HG03097 (cell line): ENCODE measurements at regions not wholly inside any gene's neighbourhood (a gene's known extent, or its start where the extent isn't known, plus 50 kb on each side); places are given as distances from the start of the nearest gene placed in this dataset.
"Not testable (repeated sequence)": the region's sequence is repeated elsewhere in the genome, so short reads cannot be mapped to it uniquely, and the experiment has no call there.

Source experiments
- ATAC-seq: cut with Tn5 transposase; IDR thresholded peaks from one replicate; pipeline ENCODE4 v1.9.1; 2021; ENCODE audit not compliant: unreplicated experiment, low FRiP score

DNA sequence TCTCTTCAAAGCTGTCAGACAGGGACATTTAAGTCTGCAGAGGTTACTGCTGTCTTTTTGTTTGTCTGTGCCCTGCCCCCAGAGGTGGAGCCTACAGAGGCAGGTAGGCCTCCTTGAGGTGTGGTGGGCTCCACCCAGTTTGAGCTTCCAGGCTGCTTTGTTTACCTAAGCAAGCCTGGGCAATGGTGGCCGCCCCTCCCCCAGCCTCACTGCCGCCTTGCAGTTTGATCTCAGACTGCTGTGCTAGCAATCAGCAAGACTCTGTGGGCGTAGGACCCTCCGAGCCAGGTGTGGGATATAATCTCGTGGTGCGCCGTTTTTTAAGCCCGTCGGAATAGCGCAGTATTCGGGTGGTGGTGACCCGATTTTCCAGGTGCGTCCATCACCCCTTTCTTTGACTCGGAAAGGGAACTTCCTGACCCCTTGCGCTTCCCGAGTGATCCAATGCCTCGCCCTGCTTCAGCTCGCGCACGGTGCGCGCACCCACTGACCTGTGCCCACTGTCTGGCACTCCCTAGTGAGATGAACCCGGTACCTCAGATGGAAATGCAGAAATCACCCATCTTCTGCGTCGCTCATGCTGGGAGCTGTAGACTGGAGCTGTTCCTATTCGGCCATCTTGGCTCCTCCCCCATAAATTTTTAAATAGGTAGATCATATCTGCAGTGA lies 785.1 kb downstream of the TDRD15 start:
- not testable (repeated sequence) for ATAC-seq

DNA sequence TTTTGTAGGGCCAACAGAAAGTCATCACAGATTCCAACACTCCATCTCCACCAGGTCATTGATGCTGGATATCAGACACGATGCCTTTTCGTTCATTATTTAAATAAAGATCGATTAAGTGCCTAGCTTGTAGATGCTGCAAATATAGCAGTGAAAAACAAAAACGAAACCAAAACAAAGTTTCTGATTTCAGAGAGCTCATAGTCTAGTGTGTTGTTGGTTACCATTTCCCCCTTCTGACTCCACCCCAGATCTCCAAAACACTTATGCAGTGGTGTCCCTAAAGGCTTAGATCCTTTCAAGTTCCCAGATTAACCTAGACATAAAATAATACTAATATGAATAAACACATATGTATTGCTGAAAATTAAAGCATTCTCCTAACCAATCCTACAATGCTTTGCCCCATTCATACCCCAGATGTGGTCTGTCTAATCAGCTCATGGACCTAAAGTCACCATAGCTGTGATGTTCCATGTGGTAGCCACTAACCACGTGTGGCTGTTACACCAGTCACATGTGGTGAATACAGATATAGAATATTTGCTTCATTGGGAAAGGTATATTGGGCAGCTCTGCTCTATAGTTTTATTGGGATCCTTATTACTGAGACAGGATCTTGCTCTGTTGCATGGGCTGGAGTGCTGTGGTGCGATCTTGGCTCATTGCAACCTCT lies 787.2 kb downstream of the TDRD15 start:
- no peak for ATAC-seq

DNA sequence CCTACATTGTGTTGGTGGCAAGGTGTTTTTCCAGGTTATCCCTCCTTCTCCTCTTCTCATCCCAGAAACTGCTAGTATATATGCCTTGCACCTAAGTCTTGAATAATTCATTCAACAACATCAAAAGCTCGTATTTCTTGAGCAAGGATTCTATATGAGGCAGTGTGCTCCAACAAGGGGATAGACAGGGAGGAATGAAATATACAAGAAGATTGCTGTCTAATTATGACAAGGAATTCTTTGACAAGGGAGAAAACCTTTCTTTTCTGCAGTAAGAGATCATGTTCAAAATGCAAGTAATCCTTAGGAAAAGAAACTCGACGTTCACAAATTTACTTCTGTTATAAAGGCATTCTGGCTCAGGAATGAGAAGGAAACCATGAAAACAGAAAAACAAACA lies 788.6 kb downstream of the TDRD15 start:
- ATAC-seq, result no peak

DNA sequence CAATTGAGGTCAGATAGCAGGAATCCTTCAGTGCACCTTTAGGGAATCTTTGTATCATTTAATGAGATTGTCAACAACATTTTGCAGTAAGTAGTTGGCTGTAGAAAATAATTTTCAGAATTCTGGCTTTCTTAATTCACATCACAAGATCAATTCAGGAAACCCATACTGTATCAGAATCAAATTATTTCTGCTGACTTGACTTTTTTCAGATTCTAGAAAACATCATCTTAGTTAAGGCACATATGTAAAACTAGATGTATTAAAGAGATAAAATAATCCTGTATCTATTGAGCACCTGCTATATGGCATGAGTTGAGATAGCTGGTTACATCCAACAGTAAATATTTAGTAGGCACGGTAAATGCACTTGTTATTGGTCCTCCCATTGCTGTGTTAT lies 791.4 kb downstream of the TDRD15 start:
- no peak for ATAC-seq

DNA sequence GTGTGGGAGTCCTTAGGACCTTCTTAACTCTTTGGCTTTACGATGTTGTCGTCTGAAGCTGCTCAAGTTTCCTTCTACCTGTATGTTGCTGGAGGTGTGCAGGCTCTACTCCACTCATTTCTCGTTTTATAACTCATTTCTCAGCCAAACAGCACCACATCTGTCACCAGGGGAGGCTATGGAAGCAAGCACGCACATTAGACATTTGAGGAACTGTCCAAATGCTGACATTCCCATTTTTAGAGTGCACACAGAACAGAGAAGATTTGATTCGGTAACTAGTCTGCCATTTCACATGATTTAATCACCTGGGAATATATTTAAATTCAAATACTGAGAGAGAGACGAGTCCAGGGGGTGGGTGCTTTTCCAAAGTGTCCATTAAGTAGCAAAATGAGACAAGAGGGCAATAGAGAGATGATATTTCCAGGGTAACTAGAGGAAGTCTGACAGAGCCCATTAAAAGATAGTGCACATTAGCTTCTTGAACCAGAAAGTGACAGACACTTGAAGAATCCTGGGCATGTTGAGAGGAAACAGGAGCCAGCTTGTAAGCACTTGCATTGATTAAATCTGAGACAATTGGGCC lies 793.3 kb downstream of the TDRD15 start:
- ATAC-seq, result no peak

DNA sequence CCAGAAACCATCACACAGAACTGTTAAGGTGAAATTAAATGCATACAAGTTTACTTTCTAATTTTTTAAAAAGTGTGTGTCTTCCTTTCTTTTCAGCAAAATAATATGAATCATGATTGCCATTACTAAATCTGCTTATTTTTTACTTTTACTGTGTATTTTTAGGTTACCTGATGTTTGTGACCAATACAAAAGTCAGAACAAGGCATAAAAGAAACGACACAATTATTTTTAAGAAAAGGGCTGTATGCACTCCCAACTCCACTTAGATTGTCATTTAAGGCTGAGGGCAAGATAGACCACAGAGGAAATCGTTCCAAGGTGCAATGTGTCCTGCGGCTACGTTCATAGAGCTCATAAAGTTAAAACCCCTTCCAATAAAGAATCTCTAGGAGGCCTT lies 797.0 kb downstream of the TDRD15 start:
- ATAC-seq, result no peak

DNA sequence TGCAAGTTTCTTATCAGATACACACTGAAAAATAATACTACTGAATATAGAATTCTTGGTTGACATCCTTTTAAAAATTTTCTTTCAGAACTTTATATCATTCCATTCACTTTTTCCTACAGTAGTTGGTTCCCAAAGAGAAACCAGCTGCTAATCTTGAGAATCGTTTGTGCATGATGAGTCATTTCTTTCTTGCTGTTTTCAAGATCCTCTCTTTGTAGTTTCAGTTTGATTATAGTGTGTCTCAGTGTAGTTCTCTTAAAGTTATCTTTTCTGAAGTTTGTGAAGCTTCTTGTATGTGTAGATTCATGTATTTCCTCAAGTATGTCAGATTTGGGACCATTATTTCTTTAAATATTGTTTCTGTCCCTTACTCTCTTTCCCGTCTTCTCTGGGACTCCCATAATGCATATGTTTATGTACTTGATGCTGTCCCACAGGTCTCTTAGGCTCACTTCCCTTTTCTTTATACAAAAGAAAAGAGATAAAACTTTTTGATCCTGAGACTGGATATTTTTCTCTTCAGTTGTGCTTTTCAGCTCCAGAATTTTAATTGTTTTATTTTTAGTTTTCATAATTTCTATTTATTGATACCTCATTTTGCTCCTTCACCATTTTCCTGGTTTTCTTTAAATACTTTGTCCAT lies 801.0 kb downstream of the TDRD15 start:
- peak; percentile 60 for ATAC-seq

DNA sequence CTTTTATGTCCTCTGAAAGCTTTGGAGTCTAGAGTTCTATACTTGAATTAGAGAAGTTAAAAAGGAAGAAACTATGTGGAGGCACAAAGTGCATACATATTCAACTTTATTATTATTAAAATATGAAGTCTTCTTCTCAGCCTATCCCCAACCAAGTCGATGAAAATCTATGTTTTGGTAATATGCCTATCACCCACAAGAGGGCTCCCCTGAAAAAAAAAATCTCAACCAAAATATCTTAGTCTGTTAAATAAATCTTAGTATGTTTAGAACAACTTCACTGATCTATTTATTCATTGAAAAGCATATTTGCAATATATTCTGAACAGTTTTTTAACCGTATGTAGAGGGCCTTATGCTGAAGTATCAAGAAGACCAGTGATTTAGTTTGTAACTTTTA lies 804.5 kb downstream of the TDRD15 start:
- no peak for ATAC-seq

DNA sequence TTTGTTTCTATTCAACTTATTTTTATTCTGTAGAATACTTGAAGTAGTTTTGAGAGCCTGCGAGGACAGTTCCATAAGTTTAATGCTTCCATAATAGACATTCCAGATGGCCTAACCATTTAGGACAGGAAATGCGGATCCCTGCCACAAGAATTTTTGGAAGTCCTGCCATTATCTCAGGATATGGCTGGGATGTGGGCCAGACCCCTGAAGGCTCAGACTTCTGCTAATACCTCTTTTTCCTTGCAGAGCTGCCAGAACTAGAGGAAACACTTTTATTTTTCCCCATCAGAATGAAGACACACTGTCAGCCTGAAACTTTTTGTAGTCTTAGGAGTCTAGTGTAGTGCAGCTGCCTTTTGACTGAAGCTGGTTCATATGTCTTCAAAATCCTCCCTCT lies 806.5 kb downstream of the TDRD15 start:
- ATAC-seq, result no peak

DNA sequence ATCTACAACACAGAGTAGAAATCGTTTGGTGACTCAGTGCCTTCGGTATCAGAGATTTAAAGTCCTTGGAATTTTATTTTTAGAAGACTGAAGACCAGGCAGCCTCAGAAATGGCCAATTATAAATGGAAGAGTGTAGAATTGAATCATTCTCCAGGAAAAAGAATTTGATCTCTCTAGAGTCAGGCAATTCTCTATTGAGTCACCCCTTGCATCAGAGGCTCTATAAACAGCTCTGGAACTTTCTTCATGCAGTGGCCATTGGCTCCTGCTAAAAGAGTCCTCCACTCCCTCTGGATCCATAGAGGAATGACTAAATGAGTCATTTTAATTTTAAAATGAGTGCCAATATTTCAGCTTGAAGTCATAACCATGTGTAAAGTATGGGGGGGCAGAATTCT lies 816.2 kb downstream of the TDRD15 start:
- no peak for ATAC-seq

DNA sequence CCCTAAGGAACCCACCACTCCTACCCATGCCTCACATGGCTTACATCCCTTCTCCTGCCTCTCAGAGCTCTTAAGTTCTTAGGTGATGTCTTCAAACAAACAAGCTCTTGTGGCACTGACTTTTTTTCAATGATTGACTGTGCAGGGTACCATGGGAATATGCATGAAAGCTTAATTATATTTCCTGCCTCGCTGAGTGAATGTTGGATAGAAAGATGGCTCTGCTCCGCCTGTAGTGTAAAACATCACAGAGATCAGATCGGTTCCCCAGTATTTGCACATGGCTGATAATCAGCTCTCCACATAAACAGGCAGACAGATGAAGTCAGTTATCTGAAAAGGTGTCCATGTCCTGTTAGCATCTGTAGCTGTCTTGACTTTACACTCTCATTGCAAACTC lies 820.8 kb downstream of the TDRD15 start:
- ATAC-seq, result no peak

DNA sequence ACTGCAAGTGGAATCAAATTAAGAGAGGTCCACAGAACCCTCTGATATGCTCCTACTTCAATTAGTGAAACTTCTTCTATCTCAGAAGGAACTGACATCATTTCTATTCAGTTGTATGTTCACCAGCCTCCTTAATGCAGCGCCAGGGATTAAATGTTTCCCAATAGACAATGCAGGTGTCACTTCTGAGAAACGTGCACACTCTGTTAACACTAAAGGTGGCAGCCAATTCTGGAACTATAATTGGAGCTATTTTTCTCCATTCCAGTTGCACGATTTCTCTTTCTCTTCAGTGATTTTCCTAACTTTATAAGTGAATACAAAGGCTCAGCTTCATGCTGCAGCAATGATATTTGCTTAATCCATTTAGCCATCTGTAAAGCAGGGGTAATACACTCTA lies 821.9 kb downstream of the TDRD15 start:
- no peak for ATAC-seq

DNA sequence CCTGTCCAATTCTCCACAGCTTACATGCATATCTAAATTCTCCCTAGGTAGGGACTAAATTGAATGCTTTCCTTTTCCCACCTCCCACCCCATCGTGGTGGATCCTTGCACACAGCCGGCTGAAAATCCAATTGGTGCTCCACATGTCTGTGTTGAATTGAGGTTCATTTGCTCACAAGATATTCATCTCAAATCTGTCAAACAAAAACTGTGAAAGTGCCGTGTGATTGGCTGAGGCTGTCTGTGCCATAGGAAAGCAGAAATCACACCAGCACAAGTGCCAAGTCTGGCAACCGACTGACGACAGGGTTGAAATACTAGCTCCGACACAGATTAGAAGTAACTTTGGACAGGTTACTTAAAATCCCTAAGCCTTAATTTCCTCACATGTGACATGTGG lies 823.3 kb downstream of the TDRD15 start:
- no peak for ATAC-seq

DNA sequence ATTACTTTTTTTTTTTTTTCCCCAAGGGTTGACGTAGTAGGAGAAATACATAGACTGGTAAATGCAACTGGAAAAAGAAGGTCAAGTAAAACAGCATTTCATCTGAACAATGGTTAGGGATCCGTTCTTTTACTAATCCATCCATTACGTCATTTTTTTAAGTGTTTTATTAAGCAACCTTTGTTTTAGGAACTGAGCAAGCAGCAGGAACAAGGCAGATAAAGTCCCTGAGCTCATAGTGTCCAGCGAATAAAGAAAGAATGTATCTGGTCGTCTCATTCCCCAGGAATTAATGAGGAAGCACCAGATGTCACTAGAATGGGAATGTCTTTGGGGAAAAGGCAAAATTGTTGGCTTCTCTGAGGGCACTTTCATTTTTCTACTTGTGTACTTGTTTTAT lies 842.4 kb downstream of the TDRD15 start:
- no peak for ATAC-seq

DNA sequence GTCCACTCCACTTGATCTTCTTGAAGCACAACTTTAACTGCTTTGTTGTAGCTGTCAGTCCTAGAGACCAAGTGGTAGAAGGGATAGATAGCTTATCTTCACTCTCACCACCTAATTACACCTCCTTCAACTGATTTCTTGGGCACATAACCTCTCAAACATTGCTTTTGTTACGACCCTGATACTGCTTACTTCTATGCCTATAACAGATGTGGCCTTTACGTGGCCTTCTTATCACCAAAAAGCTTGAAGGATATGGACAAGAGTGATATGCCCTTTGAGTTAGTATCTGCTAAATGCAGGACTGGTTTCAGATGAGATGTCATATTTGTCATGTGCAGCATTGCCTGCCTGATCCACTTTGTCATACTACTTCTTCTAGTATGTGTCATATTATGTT lies 847.2 kb downstream of the TDRD15 start:
- ATAC-seq, result no peak

DNA sequence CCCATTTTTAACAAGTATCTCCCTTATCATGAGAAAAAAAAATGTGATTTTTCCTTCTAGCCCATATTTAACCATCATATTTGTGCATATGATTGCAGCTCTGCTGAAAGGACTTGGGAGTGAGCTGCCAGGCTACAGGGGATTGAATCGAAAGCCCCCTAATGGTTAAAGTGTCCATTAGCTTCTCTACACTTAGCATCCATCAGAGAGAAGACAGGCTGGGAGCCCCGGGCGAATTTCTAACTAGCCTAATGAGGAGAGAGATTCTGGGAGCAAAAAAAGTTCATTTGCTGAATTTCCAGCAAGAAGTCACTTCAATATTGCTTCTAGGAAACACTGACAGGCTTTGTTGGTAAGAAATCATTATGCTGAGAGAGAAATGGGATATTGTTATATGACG lies 848.8 kb downstream of the TDRD15 start:
- ATAC-seq, result no peak

DNA sequence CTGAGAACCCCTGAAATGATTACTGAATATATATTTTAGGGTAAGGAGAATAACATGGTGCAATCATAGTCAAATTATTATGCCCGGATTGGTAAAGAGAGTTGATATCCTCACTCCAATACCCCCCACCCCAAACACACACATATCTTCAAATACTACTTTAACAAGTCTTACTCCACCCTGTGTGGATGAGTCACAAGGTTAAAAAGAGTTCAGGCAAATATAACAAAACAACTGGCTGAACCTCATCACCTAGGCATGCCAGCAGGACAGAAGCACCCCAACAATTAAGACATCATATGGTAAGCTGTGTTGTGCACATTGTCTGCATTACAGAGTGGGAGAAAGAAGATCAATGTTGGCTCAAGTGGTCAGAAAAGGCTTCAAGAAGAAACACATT lies 857.4 kb downstream of the TDRD15 start:
- ATAC-seq, result no peak

DNA sequence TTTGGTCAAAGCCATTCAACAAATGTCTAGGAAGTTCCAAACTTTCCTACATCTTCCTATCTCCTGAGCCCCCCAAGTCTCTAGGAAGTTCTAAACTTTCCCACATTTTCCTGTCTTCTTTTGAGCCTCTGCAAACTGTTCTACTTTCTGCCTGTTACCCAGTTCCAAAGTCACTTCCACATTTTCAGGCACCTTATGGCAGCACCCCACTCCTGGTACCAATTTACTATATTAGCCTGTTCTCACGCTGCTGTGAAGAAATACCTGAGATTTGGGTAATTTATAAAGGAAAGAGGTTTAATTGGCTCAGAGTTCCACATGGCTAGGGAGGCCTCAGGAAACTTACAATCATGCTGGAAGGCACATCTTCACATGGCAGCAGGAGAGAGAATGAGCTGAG lies 869.2 kb downstream of the TDRD15 start:
- no peak for ATAC-seq

DNA sequence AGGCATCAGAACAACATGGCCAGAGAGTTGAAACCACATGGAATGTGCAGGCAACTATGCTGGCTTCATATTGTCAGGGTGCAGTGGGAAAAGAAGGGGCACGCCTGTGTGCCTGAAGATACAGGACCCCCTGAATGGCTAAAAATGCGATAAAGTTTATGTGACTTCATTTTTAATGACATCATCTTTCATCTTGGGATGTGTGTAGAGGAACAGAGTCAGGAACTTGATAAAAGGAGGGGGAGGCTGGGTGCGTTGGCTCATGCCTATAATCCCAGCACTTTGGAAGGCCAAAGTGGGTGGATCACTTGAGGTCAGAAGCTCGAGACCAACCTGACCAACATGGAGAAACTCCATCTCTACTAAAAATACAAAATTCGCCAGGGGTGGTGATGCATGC lies 872.6 kb downstream of the TDRD15 start:
- ATAC-seq, result no peak

DNA sequence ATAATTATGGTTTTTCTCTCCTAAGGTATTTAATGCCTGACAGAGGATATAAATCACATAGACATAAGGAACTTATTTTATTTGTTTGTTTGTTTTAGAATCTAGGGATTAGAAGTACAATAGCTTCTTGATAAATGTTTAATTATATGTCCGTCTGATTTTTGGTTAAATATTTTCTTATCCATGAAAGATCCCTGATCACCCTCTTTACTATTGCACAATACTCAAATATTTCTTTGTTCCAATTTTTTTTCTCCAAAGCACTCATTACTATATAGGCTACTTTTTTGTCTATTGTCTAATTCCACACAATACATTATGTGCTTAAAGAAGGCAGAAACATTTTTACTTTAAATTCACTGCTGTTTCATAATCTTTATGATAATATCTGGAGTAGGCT lies 875.8 kb downstream of the TDRD15 start:
- no peak for ATAC-seq

DNA sequence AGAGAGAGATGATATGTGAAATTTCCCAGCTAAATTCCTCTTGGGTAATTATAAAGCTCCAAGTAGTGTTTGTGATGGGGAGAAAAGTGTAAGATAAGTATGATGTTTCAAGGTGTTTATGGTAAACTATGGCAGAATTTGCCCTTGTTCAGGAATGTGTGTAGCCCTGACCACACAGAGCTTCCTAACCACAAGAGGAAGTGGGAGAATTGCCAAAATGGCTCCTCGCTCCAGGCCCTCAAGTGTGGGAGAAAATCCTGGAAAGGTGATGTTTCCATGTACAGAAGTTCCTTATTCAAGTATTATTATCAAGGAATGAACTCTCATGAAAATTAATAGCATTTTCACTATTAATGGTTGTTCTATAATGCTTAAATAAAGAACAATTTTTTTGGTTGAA lies 878.3 kb downstream of the TDRD15 start:
- no peak for ATAC-seq

DNA sequence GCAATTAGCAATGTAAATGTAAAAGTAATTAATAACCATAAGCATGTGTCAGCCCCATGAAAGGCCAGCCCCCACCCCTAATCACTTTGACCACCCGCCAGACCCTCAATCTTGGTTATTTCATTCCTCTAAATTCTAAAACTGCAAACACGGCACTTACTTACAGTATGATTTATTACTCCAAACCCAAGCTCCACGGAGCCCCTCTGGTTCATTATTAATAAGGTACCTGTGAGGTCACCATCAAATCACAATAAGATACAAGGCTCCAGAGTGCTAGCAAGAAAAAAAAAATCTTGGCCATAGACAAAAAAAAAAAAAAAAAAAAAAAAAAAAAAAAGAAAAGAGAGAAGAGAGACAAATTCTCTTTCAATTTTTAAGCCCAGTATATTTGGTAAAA lies 879.5 kb downstream of the TDRD15 start:
- ATAC-seq, result no peak
